Hepatocyte (in vitro differentiated cells): ENCODE measurements at regions not wholly inside any gene's neighbourhood (a gene's known extent, or its start where the extent isn't known, plus 50 kb on each side); places are given as distances from the start of the nearest gene placed in this dataset.

ENCODE experiments used
- DNase-seq: peaks from one replicate; pipeline ENCODE4 v3.0.0-alpha.2; 2016; ENCODE audit warnings: low spot score
- H2AFZ ChIP-seq: fragments of 200-600 bp; sonication (generic); 2 replicates; pipeline ENCODE4 v1.6.0; 2016; ENCODE audit warnings: antibody characterized with exemption, mild to moderate bottlenecking
- H3K27ac ChIP-seq: fragments of 200-600 bp; sonication (generic); 2 replicates; pipeline ENCODE4 v1.5.1; 2016; ENCODE audit warnings: mild to moderate bottlenecking
- H3K27me3 ChIP-seq: fragments of 200-600 bp; sonication (generic); 2 replicates; pipeline ENCODE4 v1.6.1; 2016
- H3K36me3 ChIP-seq: fragments of 200-600 bp; sonication (generic); replicated peaks from 2 replicates; pipeline ENCODE4 v1.5.1; 2016; ENCODE audit warnings: low read depth; ENCODE audit not compliant: insufficient read depth
- H3K4me1 ChIP-seq: fragments of 200-600 bp; sonication (generic); 2 replicates; pipeline ENCODE4 v1.5.1; 2016; ENCODE audit warnings: mild to moderate bottlenecking, moderate library complexity; ENCODE audit not compliant: insufficient read depth
- H3K4me2 ChIP-seq: fragments of 200-600 bp; sonication (generic); 2 replicates; pipeline ENCODE4 v1.6.0; 2016
- H3K4me3 ChIP-seq: fragments of 200-600 bp; sonication (generic); 2 replicates; pipeline ENCODE4 v1.5.1; 2016; ENCODE audit warnings: mild to moderate bottlenecking
- H3K79me2 ChIP-seq: fragments of 200-600 bp; sonication (generic); 2 replicates; pipeline ENCODE4 v1.6.0; 2017; ENCODE audit warnings: mild to moderate bottlenecking
- H3K9me2 ChIP-seq: fragments of 200-600 bp; sonication (generic); replicated peaks from 2 replicates; pipeline ENCODE4 v1.6.0; 2017; ENCODE audit warnings: mild to moderate bottlenecking; ENCODE audit not compliant: insufficient read depth
- H3K9me3 ChIP-seq: fragments of 200-600 bp; sonication (generic); 2 replicates; pipeline ENCODE4 v1.5.1; 2016; ENCODE audit warnings: low read depth, mild to moderate bottlenecking
- H4K20me1 ChIP-seq: fragments of 200-600 bp; sonication (generic); 2 replicates; pipeline ENCODE4 v1.6.0; 2016; ENCODE audit warnings: mild to moderate bottlenecking; ENCODE audit not compliant: insufficient read depth, poor library complexity, severe bottlenecking
- CTCF ChIP-seq: fragments of 200-600 bp; sonication (generic); IDR thresholded peaks from 2 replicates; pipeline ENCODE4 v1.5.1; 2016; ENCODE audit warnings: antibody characterized with exemption, mild to moderate bottlenecking; ENCODE audit not compliant: poor library complexity
- EZH2 ChIP-seq: fragments of 200-600 bp; sonication (generic); IDR thresholded peaks from 2 replicates; pipeline ENCODE4 v1.6.1; 2016; ENCODE audit warnings: antibody characterized with exemption, mild to moderate bottlenecking, borderline replicate concordance
- EZH2phosphoT487 ChIP-seq: fragments of 200-600 bp; sonication (generic); IDR thresholded peaks from one replicate; pipeline ENCODE4 v1.6.1; 2018; ENCODE audit warnings: antibody characterized with exemption, mild to moderate bottlenecking, low read depth, moderate library complexity; ENCODE audit not compliant: unreplicated experiment, severe bottlenecking
- WGBS: methylation state at CpG from one replicate; pipeline ENCODE4 v1.1.6; 2016; ENCODE audit warnings: low lambda C conversion rate; ENCODE audit errors: missing lambda C conversion rate; 5-methylcytosine and 5-hydroxymethylcytosine counted together

- Histone ChIP-seq H4K20me1 (no peaks in the 10 kb centered on the region), H2AFZ (no peak overlapping the region), H3K9me3 (no peaks in the 10 kb centered on the region), H3K27me3 (no peaks in the 10 kb centered on the region), H3K27ac (no peak overlapping the region), H3K36me3 (no peaks in the 10 kb centered on the region), H3K4me2 (no peak overlapping the region), H3K9me2 (no peaks in the 10 kb centered on the region), H3K4me1 (no peaks in the 10 kb centered on the region), H3K4me3 (no peak overlapping the region), H3K79me2 (no peaks in the 10 kb centered on the region)
- no peak for DNase-seq
- TF ChIP-seq CTCF (no peak), EZH2 (no peak), EZH2phosphoT487 (no peak)
- WGBS, result 59% methylated on average over 1 of the region's 1 CpG
Measured at GRCh38 chr13:80115616-80116015, 225.3 kb downstream of the SPRY2 start.

GRCh38 chr13:80113714-80114454 lies 227.0 kb downstream of the SPRY2 start:
- WGBS, result 93% methylated on average over 2 of the region's 2 CpGs
- Histone ChIP-seq H3K4me1 (no peaks in the 10 kb centered on the region), H3K79me2 (no peaks in the 10 kb centered on the region), H2AFZ (no peak overlapping the region), H3K36me3 (no peaks in the 10 kb centered on the region), H3K27me3 (no peaks in the 10 kb centered on the region), H3K9me3 (no peaks in the 10 kb centered on the region), H3K4me3 (no peak overlapping the region), H3K4me2 (no peak overlapping the region), H3K27ac (no peak overlapping the region), H4K20me1 (no peaks in the 10 kb centered on the region), H3K9me2 (no peaks in the 10 kb centered on the region)
- DNase-seq, result no peak
- TF ChIP-seq EZH2phosphoT487, result no peak
- TF ChIP-seq CTCF, result no peak
- TF ChIP-seq EZH2, result no peak

- WGBS, result 72% methylated on average over 3 of the region's 3 CpGs
- H3K4me1 ChIP-seq, result no peaks in the 10 kb centered on the region
- H3K4me2 ChIP-seq, result no peak overlapping the region
- no peak overlapping the region for H3K4me3 ChIP-seq
- no peaks in the 10 kb centered on the region for H3K36me3 ChIP-seq
- no peaks in the 10 kb centered on the region for H4K20me1 ChIP-seq
- no peaks in the 10 kb centered on the region for H3K9me3 ChIP-seq
- no peaks in the 10 kb centered on the region for H3K27me3 ChIP-seq
- TF ChIP-seq CTCF, result no peak
- TF ChIP-seq EZH2phosphoT487, result no peak
- TF ChIP-seq EZH2, result no peak
- H3K79me2 ChIP-seq, result no peaks in the 10 kb centered on the region
- no peak for DNase-seq
- H2AFZ ChIP-seq, result no peak overlapping the region
- H3K27ac ChIP-seq, result no peak overlapping the region
- no peaks in the 10 kb centered on the region for H3K9me2 ChIP-seq
Measured at GRCh38 chr13:80109303-80109702, 231.6 kb downstream of the SPRY2 start.
